ENCODE measurements at regions not wholly inside any gene's neighbourhood (a gene's known extent, or its start where the extent isn't known, plus 50 kb on each side); places are given as distances from the start of the nearest gene placed in this dataset.

DNA sequence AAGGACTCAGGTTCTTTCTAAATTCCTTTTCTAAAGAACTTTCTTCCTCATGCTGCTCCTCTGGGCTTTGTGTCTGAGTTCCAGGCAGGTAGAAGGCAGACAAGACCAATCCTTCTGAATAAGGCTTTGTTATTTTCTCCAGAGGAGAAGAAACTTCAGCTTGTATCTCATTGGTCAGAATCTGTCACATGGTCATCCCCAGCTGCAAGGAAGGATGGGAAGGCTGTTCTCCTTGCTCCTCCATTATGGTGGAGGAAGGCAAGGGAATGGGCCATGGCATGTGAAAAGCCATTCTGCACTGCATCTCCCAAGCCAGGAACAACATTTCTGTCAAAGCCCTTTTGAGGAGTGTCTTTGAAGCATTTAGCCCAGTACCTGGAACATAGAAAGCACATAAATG is 50.6 kb upstream of the NTPCR start:
- ChIA-PET POLR2A (no interaction called here), CTCF (no interaction called here)
- Histone ChIP-seq H3K4me1 (ENCODE audit: insufficient read depth, low read length) (peaks cover 12% of the 10 kb centered on the region), H3K9me3 (ENCODE audit: control insufficient read depth in 1 of 2, insufficient read depth in 1 of 2, low read length in 2 of 2) (no peaks in the 10 kb centered on the region), H3K4me3 (ENCODE audit: low read length) (no peak overlapping the region), H3K36me3 (ENCODE audit: insufficient read depth, low read length) (no peaks in the 10 kb centered on the region), H3K27me3 (ENCODE audit: control insufficient read depth in 1 of 2, insufficient read depth in 2 of 2, low read length in 2 of 2) (no peaks in the 10 kb centered on the region), H3K27ac (ENCODE audit: low read depth in 1 of 2, low read length in 2 of 2) (no peak overlapping the region)
- no peak for DNase-seq
- H3K9me3 Mint-ChIP-seq, result no peaks in the 10 kb centered on the region
- H3K27me3 Mint-ChIP-seq, result no peaks in the 10 kb centered on the region
- no peak overlapping the region for H3K4me3 Mint-ChIP-seq
- no peak overlapping the region for H3K27ac Mint-ChIP-seq
- intact Hi-C loops (cut with DNase I, micrococcal nuclease), result no loop called here
- TF ChIP-seq, protein P1, sequence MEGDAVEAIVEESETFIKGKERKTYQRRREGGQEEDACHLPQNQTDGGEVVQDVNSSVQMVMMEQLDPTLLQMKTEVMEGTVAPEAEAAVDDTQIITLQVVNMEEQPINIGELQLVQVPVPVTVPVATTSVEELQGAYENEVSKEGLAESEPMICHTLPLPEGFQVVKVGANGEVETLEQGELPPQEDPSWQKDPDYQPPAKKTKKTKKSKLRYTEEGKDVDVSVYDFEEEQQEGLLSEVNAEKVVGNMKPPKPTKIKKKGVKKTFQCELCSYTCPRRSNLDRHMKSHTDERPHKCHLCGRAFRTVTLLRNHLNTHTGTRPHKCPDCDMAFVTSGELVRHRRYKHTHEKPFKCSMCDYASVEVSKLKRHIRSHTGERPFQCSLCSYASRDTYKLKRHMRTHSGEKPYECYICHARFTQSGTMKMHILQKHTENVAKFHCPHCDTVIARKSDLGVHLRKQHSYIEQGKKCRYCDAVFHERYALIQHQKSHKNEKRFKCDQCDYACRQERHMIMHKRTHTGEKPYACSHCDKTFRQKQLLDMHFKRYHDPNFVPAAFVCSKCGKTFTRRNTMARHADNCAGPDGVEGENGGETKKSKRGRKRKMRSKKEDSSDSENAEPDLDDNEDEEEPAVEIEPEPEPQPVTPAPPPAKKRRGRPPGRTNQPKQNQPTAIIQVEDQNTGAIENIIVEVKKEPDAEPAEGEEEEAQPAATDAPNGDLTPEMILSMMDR (IDR thresholded peaks at IDR 0.05), result no peak
- H3K36me3 Mint-ChIP-seq (ENCODE audit: low read depth), result no peaks in the 10 kb centered on the region
- no peak for ATAC-seq (ENCODE audit: poor library complexity)
- peaks cover 20% of the 10 kb centered on the region for H3K4me1 Mint-ChIP-seq (ENCODE audit: low read depth)
